Adrenal gland (tissue), 9 donors: ENCODE measurements at regions not wholly inside any gene's neighbourhood (a gene's known extent, or its start where the extent isn't known, plus 50 kb on each side); places are given as distances from the start of the nearest gene placed in this dataset.
A peak's percentile ranks its signal among the peaks of the same experiment; 100 is the strongest.

Experiments used
- DNase-seq, 7 donors: peaks; one replicate each; pipeline ENCODE4 v3.0.0-alpha.2; 2019 to 2020
- H3K27ac ChIP-seq, 5 donors: fragments of 200-600 bp; sonication (generic) in 4 of 5; 1 replicate in 3 of 5; 2 replicates in 2 of 5; pipeline versions ENCODE4 v1.5.1 to v1.8.0; 2016 to 2020; ENCODE audit warnings: mild to moderate bottlenecking in 1 of 5
- H3K27me3 ChIP-seq: fragments of 200-600 bp; 2 replicates; pipeline ENCODE4 v1.8.0; 2021
- H3K36me3 ChIP-seq, 2 donors: fragments of 200-600 bp; replicated peaks in 1 of 2; 1 replicate in 1 of 2; 2 replicates in 1 of 2; pipeline versions ENCODE4 v1.5.1 to v1.8.0; 2018 to 2022
- H3K4me1 ChIP-seq, 2 donors: fragments of 200-600 bp; replicated peaks in 1 of 2; 1 replicate in 1 of 2; 2 replicates in 1 of 2; pipeline versions ENCODE4 v1.5.1 to v1.8.0; 2018 to 2021
- H3K4me3 ChIP-seq, 4 donors: fragments of 200-600 bp; sonication (generic) in 3 of 4; one replicate each; pipeline ENCODE4 v1.5.1; 2016 to 2018
- H3K9me3 ChIP-seq, 3 donors: fragments of 200-600 bp; sonication (generic) in 1 of 3; replicated peaks in 1 of 3; 1 replicate in 2 of 3; 2 replicates in 1 of 3; pipeline versions ENCODE4 v1.5.1 to v1.8.0; 2016 to 2021
- POLR2A ChIP-seq, 2 donors: fragments of 450-650 bp; IDR thresholded peaks; one replicate each; pipeline ENCODE4 v1.6.1; 2017; ENCODE audit warnings: antibody characterized with exemption in 2 of 2, mild to moderate bottlenecking in 2 of 2, moderate library complexity in 1 of 2
- WGBS, 4 donors: extraction: QIAGEN DNeasy Blood & Tissue Kit in 2 of 4; methylation state at CpG; one replicate each; pipeline versions ENCODE4 v1.1.5 to v1.1.7; 2013 to 2017; 5-methylcytosine and 5-hydroxymethylcytosine counted together
- intact Hi-C, 2 donors: fragments of 100-400 bp; cut with DNase I; formaldehyde crosslinking; loops; one replicate each; pipeline versions ENCODE4 v1.14.1 to v1.15.0; 2022 to 2023
- TF ChIP-seq, protein P1 (sequence below), 6 experiments: fragments of 450-650 bp in 4 of 6; fragments of 200-600 bp in 2 of 6; sonication (generic) in 1 of 6; IDR thresholded peaks; 1 replicate in 5 of 6; 2 replicates in 1 of 6; pipeline versions ENCODE4 v1.5.1 to v1.8.0; 2016 to 2021; ENCODE audit warnings: antibody characterized with exemption in 6 of 6, mild to moderate bottlenecking in 2 of 6, moderate library complexity in 1 of 6
- donor health status: healthy with polysubstance abuse.
- donor health status: Bipolar disorder and iron deficiency.
- donor health status: DM: yes; HTN: yes; CAD: no.
- donor health status: DM: no; HTN: no; CAD: no.
- donor health status: DM: no; HTN: no; CAD: no.

GRCh38 chr1:207214453-207214852 is 107.0 kb upstream of the CD55 start:
- intact Hi-C loops, result loop anchor here in 1 of 2 donors (10.0 kb wide), 1 partner anchor 110 kb away; the partner anchor contains the start of gene CD55
- no peak overlapping the region for H3K27ac ChIP-seq
- H3K36me3 ChIP-seq, result no peaks in the 10 kb centered on the region
- peaks cover 15 to 17% of the 10 kb centered on the region in 2 donors for H3K4me1 ChIP-seq
- no peak overlapping the region for H3K4me3 ChIP-seq
- peaks cover 0 to 4% (median 4%) of the 10 kb centered on the region in 3 donors for H3K9me3 ChIP-seq
- H3K27me3 ChIP-seq, result no peaks in the 10 kb centered on the region
- no peak for DNase-seq
- WGBS, 4 donors, result 88 to 98% (median 96%) methylated on average over 1 of the region's 1 CpG
- no peak for TF ChIP-seq POLR2A (IDR thresholded peaks at IDR 0.05)
- TF ChIP-seq, protein P1, sequence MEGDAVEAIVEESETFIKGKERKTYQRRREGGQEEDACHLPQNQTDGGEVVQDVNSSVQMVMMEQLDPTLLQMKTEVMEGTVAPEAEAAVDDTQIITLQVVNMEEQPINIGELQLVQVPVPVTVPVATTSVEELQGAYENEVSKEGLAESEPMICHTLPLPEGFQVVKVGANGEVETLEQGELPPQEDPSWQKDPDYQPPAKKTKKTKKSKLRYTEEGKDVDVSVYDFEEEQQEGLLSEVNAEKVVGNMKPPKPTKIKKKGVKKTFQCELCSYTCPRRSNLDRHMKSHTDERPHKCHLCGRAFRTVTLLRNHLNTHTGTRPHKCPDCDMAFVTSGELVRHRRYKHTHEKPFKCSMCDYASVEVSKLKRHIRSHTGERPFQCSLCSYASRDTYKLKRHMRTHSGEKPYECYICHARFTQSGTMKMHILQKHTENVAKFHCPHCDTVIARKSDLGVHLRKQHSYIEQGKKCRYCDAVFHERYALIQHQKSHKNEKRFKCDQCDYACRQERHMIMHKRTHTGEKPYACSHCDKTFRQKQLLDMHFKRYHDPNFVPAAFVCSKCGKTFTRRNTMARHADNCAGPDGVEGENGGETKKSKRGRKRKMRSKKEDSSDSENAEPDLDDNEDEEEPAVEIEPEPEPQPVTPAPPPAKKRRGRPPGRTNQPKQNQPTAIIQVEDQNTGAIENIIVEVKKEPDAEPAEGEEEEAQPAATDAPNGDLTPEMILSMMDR (IDR thresholded peaks at IDR 0.05), result no peak

GRCh38 chr1:207217778-207218511 is 103.5 kb upstream of the CD55 start:
- no peaks in the 10 kb centered on the region for H3K27me3 ChIP-seq
- intact Hi-C loops, result loop anchor here in 1 of 2 donors (10.0 kb wide), 1 partner anchor 107 kb away; the partner anchor contains the start of gene CD55
- H3K4me1 ChIP-seq, result peaks cover 16 to 29% of the 10 kb centered on the region in 2 donors
- no peaks in the 10 kb centered on the region for H3K36me3 ChIP-seq
- peak overlapping the region in 3 of 5 donors; percentile 47 to 67 (median 66) for H3K27ac ChIP-seq
- WGBS, 4 donors, result 56 to 64% (median 60%) methylated on average over 8 of the region's 8 CpGs
- peak overlapping the region in 1 of 4 donors; percentile 32 for H3K4me3 ChIP-seq
- no peak for DNase-seq
- peaks cover 0 to 4% (median 4%) of the 10 kb centered on the region in 3 donors for H3K9me3 ChIP-seq
- no peak for TF ChIP-seq POLR2A (IDR thresholded peaks at IDR 0.05)
- TF ChIP-seq, protein P1 (IDR thresholded peaks at IDR 0.05), result no peak

DNA sequence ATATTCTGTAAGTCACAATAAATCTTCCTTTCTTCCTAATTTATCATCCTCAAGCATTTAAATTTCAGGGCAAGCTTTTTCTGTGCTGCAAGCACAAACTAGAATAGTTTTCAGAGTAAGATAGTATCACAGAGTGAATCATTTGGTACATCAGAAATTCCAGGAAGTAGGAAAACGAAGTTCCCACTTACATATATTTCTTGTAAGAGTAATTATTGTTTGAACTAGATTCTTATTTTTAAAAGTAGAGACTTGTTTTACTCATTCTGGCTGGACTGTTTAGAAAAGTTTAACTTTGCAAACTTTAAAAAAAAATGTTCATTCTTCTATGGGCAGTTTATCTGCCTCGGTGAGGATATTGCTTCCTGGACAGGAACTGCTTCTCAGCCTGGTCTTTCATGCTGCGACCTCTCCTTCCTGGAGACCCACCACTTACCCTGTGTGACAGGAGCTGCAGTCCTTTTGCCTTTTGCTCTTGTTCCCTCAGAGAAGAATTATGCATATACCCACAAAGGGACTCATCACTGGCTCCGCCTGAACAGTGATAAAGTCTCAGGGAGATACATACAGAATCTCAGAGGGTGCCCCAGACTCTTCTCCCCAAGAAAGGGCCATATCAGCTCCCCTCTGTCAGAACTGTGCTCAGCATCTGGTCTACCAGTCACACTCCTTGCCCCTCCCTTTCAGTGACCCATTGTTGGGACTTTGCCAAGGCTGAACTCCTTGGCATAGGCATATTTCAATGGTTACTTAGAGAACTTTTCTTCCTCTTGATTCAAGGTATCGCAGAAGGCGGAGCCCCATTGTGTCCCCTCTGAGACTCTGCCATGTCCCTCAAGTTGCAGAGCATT is 102.7 kb upstream of the CD55 start:
- peaks cover 0 to 4% (median 4%) of the 10 kb centered on the region in 3 donors for H3K9me3 ChIP-seq
- DNase-seq, result peak; percentile 56 to 76 (median 62)
- peak overlapping the region in 1 of 4 donors; percentile 32 for H3K4me3 ChIP-seq
- H3K27me3 ChIP-seq, result no peaks in the 10 kb centered on the region
- peak overlapping the region in 4 of 5 donors; percentile 46 to 67 (median 56) for H3K27ac ChIP-seq
- 30 to 41% (median 34%) methylated on average over 6 of the region's 6 CpGs for WGBS, 4 donors
- no peaks in the 10 kb centered on the region for H3K36me3 ChIP-seq
- peaks cover 22 to 36% of the 10 kb centered on the region in 2 donors for H3K4me1 ChIP-seq
- intact Hi-C loops, result loop anchor here in 1 of 2 donors (10.0 kb wide), 1 partner anchor 106 kb away; the partner anchor contains the start of gene CD55
- TF ChIP-seq, protein P1 (IDR thresholded peaks at IDR 0.05), result no peak
- TF ChIP-seq POLR2A (IDR thresholded peaks at IDR 0.05), result no peak
